HUES6 (cell line): ENCODE measurements at regions not wholly inside any gene's neighbourhood (a gene's known extent, or its start where the extent isn't known, plus 50 kb on each side); places are given as distances from the start of the nearest gene placed in this dataset.
A peak's percentile ranks its signal among the peaks of the same experiment; 100 is the strongest.

Experiments
- H3K27ac ChIP-seq: 2 replicates; pipeline ENCODE4 v1.7.0; 2013; ENCODE audit warnings: low read depth, mild to moderate bottlenecking, low read length, inconsistent platforms
- H3K27me3 ChIP-seq: 2 replicates; pipeline ENCODE4 v1.6.1; 2013; ENCODE audit warnings: low read length; ENCODE audit not compliant: control insufficient read depth, insufficient read depth
- H3K36me3 ChIP-seq: 2 replicates; pipeline ENCODE4 v1.6.1; 2013; ENCODE audit warnings: low read length; ENCODE audit not compliant: control insufficient read depth, insufficient read depth
- H3K4me1 ChIP-seq: 2 replicates; pipeline ENCODE4 v1.6.1; 2013; ENCODE audit warnings: low read length; ENCODE audit not compliant: control insufficient read depth, insufficient read depth
- H3K4me3 ChIP-seq: 2 replicates; pipeline ENCODE4 v1.5.1; 2013; ENCODE audit warnings: low read depth, low read length
- H3K9ac ChIP-seq: one replicate; pipeline ENCODE4 v1.6.1; 2013; ENCODE audit warnings: mild to moderate bottlenecking, low read length
- H3K9me3 ChIP-seq: 2 replicates; pipeline ENCODE4 v1.6.1; 2013; ENCODE audit warnings: low read depth, low read length; ENCODE audit not compliant: control insufficient read depth, insufficient read depth

DNA sequence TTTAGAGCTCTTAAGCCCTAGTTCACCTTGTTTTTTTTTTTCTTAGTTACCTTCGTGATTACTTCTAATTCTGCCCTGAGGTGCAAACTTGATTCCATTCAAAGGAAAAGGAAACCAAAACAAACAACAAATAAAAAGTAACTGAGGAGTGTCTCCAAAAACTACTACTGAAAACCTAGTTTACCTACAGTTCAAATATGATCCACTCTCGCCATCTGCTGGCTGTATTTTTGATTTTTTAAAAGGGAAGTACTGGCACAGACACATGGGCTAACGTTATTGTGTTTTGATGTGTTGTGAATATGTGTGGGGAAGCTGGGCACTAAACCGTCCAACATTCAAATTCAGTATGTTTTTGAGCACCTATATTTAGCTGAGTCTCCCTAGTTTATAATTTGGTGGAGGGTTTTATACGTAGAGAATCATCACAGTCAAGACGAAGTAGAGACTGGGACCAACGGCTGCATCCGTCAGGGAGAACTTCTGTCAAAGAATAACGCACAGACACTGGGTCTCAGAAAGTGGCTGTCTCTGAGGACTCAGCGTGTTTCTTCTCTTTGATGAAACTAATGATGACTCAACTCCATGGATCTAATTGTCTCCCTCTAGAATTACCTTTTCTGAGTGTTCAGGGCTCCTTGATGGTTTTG, 373.5 kb upstream of the BTBD3 start:
- Histone ChIP-seq H3K27ac (peak overlapping the region; percentile 59; the same call in 1 of the 2 replicates), H3K9me3 (no peaks in the 10 kb centered on the region), H3K27me3 (no peaks in the 10 kb centered on the region), H3K4me1 (peaks cover 39% of the 10 kb centered on the region), H3K36me3 (no peaks in the 10 kb centered on the region), H3K9ac (no peak overlapping the region), H3K4me3 (no peak overlapping the region)

DNA sequence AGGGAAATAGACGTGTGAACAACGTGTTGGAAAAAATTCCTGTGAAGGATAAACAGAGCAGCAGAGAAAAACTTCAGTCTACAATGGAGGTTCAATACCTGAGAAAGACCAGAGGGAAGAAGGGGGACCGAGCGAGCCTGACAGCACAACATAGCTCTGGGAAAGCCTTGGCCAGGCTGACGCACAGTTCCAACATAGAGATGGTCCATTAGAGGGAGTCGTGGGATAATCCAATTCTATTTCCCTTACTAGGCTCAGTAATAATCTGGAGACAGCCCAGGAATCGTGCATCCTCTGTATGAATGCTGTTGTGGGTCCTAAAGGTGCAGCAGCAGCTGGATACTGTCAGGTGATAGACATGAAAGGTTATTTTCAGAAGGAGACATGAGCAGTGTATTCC, 370.8 kb upstream of the BTBD3 start:
- Histone ChIP-seq H3K4me3 (no peak overlapping the region), H3K36me3 (no peaks in the 10 kb centered on the region), H3K9me3 (no peaks in the 10 kb centered on the region), H3K27ac (no peak overlapping the region), H3K4me1 (peaks cover 16% of the 10 kb centered on the region), H3K27me3 (no peaks in the 10 kb centered on the region), H3K9ac (no peak overlapping the region)

DNA sequence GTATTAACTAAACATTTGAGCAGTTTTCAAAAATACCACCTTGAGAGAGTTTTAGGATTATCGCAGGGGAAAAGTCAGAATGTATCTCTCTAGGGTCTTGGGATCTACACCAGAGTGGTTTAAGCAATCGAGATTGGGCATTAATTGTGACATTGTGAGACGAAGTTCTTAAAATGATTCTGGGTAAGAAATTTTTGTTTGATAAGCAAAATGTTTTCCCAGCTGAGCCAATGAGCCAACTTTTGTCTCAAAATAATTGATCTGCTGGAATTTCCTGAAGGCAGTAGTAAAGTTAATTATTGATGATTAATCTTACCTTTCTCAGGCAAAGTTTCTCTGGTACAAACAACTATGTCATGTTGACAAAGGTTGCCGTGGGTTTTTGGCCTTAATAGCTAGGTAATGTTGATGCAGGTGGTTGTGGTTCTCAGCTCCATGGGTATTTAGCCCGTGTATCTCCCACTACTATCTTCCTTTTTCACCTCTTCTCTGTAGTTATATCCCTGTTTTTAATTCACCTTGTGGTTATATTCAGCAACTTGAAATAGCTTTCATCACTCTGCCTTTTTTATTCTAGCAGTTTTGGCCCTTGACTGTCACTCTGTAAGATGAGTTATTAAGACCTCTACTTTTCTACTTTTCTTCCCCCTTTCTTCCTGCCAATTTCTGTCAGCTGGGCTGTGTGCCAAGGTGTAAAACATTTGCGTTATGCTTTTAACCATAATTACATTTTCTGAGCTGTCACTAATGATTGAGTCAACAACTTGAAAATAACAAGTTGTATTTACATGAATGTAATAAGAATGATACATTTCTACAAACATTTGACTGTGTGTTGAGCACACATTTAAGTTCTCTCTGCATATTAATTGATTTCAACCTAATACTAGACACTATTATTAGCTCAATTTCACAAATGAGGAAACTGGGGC, 368.3 kb upstream of the BTBD3 start:
- Histone ChIP-seq H3K27me3 (no peaks in the 10 kb centered on the region), H3K36me3 (no peaks in the 10 kb centered on the region), H3K27ac (no peak overlapping the region), H3K4me1 (no peaks in the 10 kb centered on the region), H3K4me3 (no peak overlapping the region), H3K9me3 (no peaks in the 10 kb centered on the region), H3K9ac (no peak overlapping the region)

DNA sequence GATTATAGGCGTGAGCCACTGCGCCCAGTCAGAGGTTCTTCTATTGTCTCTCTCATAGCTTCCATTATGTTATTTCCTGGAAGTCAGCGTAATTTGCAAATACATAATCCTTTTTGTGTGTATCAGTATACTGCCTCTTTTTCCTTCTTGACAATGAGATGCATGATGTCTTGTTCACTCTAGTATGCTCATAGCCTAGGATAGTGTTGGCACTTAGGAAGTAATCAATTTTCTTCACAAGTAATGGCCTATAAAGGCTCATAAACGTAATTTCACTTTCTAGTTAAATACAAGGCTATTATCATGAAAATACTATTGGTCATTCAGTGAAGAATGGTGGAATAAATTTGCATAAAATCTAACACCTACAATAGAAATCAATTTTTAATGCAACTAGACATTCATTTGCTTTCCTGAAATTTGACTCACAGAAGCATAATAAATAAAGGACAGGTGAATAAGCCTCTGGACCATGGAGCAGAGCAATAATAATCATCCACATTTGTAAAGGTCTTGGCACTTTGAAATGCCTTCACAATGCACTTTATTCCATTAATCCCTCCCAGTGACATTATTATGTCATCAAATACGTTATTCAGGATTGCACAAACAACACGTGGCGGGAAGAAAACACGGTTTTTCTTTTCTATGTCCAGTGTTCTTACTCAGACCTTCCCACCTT, 366.9 kb upstream of the BTBD3 start:
- no peaks in the 10 kb centered on the region for H3K36me3 ChIP-seq
- H3K4me1 ChIP-seq: no peaks in the 10 kb centered on the region
- no peak overlapping the region for H3K4me3 ChIP-seq
- H3K9ac ChIP-seq: no peak overlapping the region
- H3K27me3 ChIP-seq: no peaks in the 10 kb centered on the region
- no peak overlapping the region for H3K27ac ChIP-seq
- no peaks in the 10 kb centered on the region for H3K9me3 ChIP-seq

DNA sequence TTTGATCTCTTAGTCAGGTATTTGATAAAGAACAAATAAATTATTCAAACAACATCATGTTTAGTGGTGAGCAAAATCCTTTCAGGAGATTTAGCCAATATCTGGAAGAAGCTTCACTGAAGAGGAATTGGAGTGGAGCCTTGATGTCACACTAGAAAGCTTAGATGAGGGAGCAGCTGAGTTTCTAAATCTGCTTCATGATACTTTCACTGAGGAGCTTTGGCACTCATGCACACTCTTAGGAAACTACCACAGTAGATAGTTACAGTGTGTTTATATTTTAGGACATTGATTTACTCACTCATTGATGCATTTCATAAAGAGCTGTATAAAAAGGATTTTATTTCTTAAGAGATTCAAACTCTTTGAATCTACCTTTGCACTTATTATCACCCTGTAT, 366.2 kb upstream of the BTBD3 start:
- Histone ChIP-seq H3K27ac (no peak overlapping the region), H3K9me3 (no peaks in the 10 kb centered on the region), H3K36me3 (no peaks in the 10 kb centered on the region), H3K9ac (no peak overlapping the region), H3K4me1 (no peaks in the 10 kb centered on the region), H3K4me3 (no peak overlapping the region), H3K27me3 (no peaks in the 10 kb centered on the region)

DNA sequence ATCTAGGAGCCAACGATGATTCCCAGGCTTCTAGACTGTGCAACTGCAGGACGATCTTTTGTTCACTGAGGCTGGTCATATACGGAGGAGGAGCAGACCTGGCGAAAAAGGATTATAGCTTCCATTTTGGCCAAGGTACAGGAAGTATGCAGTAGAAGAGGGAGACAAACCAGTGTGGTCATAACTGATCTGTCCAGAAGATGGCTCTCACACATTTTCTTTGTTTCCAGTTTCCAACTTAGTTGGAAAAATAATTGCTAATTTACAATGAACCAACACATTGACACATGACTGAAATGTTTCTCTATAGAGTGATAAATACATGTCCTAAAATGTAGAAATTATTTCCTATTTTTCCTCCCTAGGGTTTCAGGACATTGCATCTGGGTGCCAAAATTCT, 364.1 kb upstream of the BTBD3 start:
- Histone ChIP-seq H3K9ac (no peak overlapping the region), H3K27ac (no peak overlapping the region), H3K4me1 (no peaks in the 10 kb centered on the region), H3K27me3 (no peaks in the 10 kb centered on the region), H3K36me3 (no peaks in the 10 kb centered on the region), H3K4me3 (no peak overlapping the region), H3K9me3 (no peaks in the 10 kb centered on the region)

DNA sequence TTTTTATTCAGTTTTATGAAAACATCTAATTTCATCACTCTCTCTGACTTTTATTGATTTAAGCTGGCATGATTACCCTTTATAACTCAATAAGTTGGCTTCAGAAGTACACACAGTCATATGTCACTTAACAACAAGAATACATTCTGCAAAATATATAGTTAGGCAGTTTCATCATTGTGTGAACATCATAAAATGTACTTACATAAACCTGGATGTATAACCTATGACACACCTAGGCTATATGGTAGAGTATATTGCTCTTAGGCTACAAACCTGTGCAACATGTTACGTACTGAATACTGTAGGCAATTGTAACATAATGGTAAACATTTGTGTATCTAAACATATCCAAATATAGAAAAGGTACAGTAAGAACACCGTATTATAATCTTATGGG, 362.2 kb upstream of the BTBD3 start:
- Histone ChIP-seq H3K4me1 (no peaks in the 10 kb centered on the region), H3K36me3 (no peaks in the 10 kb centered on the region), H3K9me3 (no peaks in the 10 kb centered on the region), H3K27ac (no peak overlapping the region), H3K4me3 (no peak overlapping the region), H3K9ac (no peak overlapping the region), H3K27me3 (no peaks in the 10 kb centered on the region)

DNA sequence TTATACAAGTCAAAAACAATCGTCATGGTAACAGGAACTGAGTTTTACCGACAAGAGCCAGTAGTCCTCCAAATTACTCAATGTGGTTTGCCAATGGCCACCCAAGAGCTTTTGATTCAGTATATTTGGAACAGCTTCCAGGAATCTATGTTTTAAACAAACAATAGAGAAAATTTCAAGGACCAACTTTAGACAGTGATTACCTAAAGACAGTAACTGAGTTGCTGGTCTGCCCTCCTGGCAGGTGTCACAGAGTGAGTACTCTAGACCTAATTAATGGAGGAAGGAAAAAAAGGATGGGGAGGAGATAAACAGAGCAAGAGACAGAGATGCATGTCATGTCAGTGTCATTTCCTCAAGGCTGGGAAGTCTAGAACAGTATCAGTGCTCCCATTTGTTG, 361.3 kb upstream of the BTBD3 start:
- no peak overlapping the region for H3K27ac ChIP-seq
- no peaks in the 10 kb centered on the region for H3K27me3 ChIP-seq
- H3K4me3 ChIP-seq: no peak overlapping the region
- H3K9me3 ChIP-seq: no peaks in the 10 kb centered on the region
- H3K4me1 ChIP-seq: no peaks in the 10 kb centered on the region
- no peaks in the 10 kb centered on the region for H3K36me3 ChIP-seq
- no peak overlapping the region for H3K9ac ChIP-seq

DNA sequence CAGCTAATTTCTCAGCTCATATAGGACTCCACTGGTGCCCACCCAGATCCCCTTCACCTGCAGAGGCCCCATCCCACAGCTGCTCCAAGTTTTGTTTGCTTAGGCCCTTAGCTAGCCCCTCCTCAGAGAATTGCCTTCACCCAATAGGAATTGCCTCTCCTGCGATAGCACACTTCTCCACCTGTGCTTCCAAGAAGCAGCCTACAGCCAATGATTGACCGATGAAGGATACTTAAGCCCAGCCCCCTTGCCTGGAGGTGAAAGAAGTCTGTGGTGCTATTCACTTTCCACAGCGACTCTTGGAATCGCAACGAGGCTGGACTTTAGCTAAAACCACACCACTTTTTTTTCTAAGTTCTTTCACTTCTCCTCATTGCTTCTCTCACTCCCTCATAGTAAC, 353.2 kb upstream of the BTBD3 start:
- Histone ChIP-seq H3K27me3 (no peaks in the 10 kb centered on the region), H3K4me1 (0 out of 2 replicates have a peak, but pooled peaks cover 3% of the 10 kb centered on the region), H3K9me3 (no peaks in the 10 kb centered on the region), H3K9ac (no peak overlapping the region), H3K4me3 (no peak overlapping the region), H3K27ac (no peak overlapping the region), H3K36me3 (no peaks in the 10 kb centered on the region)

DNA sequence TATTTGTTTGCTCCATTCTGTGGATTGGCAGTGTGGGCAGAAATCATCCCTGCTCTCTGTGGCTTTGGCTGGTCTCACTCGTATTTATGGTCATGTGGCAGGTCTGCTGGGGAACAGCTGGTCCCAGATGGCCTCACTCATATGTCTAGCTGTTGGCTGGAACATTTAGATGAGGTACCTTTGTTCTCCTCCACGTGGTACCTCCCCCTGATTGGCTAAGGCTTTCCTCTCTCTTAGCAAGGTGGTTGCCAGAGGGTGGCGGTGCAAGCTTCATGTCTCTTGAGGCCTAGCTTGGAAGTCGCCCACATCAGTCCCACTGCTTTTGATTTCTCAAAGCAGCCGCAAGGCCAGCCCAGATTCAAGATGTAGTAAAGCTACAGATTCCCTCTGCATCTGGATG, 348.5 kb upstream of the BTBD3 start:
- Histone ChIP-seq H3K4me1 (0 out of 2 replicates have a peak, but pooled peaks cover 3% of the 10 kb centered on the region), H3K4me3 (no peak overlapping the region), H3K9me3 (no peaks in the 10 kb centered on the region), H3K27ac (no peak overlapping the region), H3K9ac (no peak overlapping the region), H3K36me3 (no peaks in the 10 kb centered on the region), H3K27me3 (no peaks in the 10 kb centered on the region)

DNA sequence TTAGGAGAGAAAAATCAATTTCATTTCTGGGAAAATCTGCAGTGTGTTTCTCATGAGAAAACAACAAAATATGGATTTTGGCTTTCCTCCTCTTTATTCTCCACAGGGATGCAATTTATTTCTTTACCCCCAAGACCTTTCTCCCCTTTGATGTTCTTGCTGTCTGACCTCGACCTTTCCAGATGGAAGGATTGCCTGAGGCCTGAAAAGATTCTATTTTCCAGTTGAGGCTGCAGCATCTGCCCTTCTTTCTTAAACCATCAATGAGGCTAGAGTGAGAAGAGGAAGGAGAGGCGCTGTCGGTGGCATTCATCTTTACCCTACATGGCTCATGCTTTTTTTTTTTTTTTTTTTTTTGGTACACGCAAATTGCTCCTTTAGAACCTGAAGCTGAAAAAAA, 344.2 kb upstream of the BTBD3 start:
- H3K27ac ChIP-seq: no peak overlapping the region
- no peaks in the 10 kb centered on the region for H3K27me3 ChIP-seq
- H3K9ac ChIP-seq: no peak overlapping the region
- no peaks in the 10 kb centered on the region for H3K36me3 ChIP-seq
- H3K9me3 ChIP-seq: no peaks in the 10 kb centered on the region
- H3K4me3 ChIP-seq: no peak overlapping the region
- H3K4me1 ChIP-seq: no peaks in the 10 kb centered on the region
